AG09319 (cell line): ENCODE measurements at regions not wholly inside any gene's neighbourhood (a gene's known extent, or its start where the extent isn't known, plus 50 kb on each side); places are given as distances from the start of the nearest gene placed in this dataset.

Experiments used
- DNase-seq: peaks from one replicate; pipeline ENCODE4 v3.0.0-alpha.2; 2010; ENCODE audit warnings: low read depth; ENCODE audit errors: extremely low read depth
- CTCF ChIP-seq: IDR thresholded peaks from 2 replicates; pipeline ENCODE4 v1.5.1; 2011; ENCODE audit warnings: low read depth, mild to moderate bottlenecking, inconsistent platforms, low read length, moderate library complexity

GRCh38 chr13:53200498-53201453 lies 172.2 kb downstream of the OLFM4 start:
- no peak for DNase-seq
- TF ChIP-seq CTCF = peak; percentile 41

GRCh38 chr13:53201454-53202225 lies 173.0 kb downstream of the OLFM4 start:
- DNase-seq = no peak
- peak; percentile 17 for TF ChIP-seq CTCF

GRCh38 chr13:53204598-53204997 lies 176.0 kb downstream of the OLFM4 start:
- no peak for TF ChIP-seq CTCF
- DNase-seq = no peak

GRCh38 chr13:53206455-53206854 lies 177.8 kb downstream of the OLFM4 start:
- no peak for DNase-seq
- TF ChIP-seq CTCF = peak; percentile 15; the same call in 1 of the 2 replicates

GRCh38 chr13:53207556-53207955 lies 178.9 kb downstream of the OLFM4 start:
- DNase-seq = no peak
- no peak for TF ChIP-seq CTCF

GRCh38 chr13:53214433-53214832 lies 185.8 kb downstream of the OLFM4 start:
- DNase-seq = no peak
- no peak for TF ChIP-seq CTCF

- no peak for DNase-seq
- TF ChIP-seq CTCF = no peak
Measured at GRCh38 chr13:53215563-53215962, 186.9 kb downstream of the OLFM4 start.
